ENCODE measurements at regions not wholly inside any gene's neighbourhood (a gene's known extent, or its start where the extent isn't known, plus 50 kb on each side); places are given as distances from the start of the nearest gene placed in this dataset.

GRCh38 chr15:54707805-54708752 is 488.7 kb downstream of the RSL24D1 start:
- TF ChIP-seq CTCF (IDR thresholded peaks at IDR 0.05) (no peak), EZH2phosphoT487 (IDR thresholded peaks at IDR 0.05) (no peak)
